ENCODE measurements at regions not wholly inside any gene's neighbourhood (a gene's known extent, or its start where the extent isn't known, plus 50 kb on each side); places are given as distances from the start of the nearest gene placed in this dataset.

DNA sequence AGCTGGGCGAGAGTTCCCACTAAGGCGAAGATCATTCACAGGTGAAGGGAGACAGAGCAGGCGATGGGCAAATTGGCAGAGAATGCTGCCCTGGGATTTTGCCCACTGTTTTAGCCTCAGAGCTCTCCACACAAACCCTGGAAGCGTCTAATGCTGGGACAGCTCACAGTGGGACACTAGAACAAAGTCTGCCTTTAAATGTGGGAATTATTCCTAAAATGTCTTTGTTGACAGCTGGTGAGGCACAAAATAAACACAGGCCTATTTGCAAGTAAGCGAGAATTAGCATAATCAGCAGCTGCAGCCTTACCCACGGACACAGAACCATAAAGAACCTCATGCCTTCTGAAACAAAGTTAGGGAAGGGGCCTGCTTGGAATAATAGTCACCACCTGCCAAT lies 824.5 kb downstream of the AACS start (continued):
- TF ChIP-seq, protein P1, sequence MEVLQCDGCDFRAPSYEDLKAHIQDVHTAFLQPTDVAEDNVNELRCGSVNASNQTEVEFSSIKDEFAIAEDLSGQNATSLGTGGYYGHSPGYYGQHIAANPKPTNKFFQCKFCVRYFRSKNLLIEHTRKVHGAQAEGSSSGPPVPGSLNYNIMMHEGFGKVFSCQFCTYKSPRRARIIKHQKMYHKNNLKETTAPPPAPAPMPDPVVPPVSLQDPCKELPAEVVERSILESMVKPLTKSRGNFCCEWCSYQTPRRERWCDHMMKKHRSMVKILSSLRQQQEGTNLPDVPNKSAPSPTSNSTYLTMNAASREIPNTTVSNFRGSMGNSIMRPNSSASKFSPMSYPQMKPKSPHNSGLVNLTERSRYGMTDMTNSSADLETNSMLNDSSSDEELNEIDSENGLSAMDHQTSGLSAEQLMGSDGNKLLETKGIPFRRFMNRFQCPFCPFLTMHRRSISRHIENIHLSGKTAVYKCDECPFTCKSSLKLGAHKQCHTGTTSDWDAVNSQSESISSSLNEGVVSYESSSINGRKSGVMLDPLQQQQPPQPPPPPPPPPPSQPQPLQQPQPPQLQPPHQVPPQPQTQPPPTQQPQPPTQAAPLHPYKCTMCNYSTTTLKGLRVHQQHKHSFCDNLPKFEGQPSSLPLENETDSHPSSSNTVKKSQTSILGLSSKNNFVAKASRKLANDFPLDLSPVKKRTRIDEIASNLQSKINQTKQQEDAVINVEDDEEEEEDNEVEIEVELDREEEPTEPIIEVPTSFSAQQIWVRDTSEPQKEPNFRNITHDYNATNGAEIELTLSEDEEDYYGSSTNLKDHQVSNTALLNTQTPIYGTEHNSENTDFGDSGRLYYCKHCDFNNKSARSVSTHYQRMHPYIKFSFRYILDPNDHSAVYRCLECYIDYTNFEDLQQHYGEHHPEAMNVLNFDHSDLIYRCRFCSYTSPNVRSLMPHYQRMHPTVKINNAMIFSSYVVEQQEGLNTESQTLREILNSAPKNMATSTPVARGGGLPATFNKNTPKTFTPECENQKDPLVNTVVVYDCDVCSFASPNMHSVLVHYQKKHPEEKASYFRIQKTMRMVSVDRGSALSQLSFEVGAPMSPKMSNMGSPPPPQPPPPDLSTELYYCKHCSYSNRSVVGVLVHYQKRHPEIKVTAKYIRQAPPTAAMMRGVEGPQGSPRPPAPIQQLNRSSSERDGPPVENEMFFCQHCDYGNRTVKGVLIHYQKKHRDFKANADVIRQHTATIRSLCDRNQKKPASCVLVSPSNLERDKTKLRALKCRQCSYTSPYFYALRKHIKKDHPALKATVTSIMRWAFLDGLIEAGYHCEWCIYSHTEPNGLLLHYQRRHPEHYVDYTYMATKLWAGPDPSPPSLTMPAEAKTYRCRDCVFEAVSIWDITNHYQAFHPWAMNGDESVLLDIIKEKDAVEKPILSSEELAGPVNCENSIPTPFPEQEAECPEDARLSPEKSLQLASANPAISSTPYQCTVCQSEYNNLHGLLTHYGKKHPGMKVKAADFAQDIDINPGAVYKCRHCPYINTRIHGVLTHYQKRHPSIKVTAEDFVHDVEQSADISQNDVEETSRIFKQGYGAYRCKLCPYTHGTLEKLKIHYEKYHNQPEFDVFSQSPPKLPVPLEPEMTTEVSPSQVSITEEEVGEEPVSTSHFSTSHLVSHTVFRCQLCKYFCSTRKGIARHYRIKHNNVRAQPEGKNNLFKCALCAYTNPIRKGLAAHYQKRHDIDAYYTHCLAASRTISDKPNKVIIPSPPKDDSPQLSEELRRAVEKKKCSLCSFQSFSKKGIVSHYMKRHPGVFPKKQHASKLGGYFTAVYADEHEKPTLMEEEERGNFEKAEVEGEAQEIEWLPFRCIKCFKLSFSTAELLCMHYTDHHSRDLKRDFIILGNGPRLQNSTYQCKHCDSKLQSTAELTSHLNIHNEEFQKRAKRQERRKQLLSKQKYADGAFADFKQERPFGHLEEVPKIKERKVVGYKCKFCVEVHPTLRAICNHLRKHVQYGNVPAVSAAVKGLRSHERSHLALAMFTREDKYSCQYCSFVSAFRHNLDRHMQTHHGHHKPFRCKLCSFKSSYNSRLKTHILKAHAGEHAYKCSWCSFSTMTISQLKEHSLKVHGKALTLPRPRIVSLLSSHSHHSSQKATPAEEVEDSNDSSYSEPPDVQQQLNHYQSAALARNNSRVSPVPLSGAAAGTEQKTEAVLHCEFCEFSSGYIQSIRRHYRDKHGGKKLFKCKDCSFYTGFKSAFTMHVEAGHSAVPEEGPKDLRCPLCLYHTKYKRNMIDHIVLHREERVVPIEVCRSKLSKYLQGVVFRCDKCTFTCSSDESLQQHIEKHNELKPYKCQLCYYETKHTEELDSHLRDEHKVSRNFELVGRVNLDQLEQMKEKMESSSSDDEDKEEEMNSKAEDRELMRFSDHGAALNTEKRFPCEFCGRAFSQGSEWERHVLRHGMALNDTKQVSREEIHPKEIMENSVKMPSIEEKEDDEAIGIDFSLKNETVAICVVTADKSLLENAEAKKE (CRISPR knock-in tag; IDR thresholded peaks at IDR 0.05) = no peak
- TF ChIP-seq STAT1 (IDR thresholded peaks at IDR 0.05; ENCODE audit: unreplicated experiment) (no peak), EZH2 (IDR thresholded peaks at IDR 0.05; ENCODE audit: low read depth, unreplicated experiment) (no peak), ZNF331 (CRISPR knock-in tag; IDR thresholded peaks at IDR 0.05; ENCODE audit: low read depth) (no peak), CREB1 (CRISPR knock-in tag; IDR thresholded peaks at IDR 0.05; ENCODE audit: low read depth) (no peak)

GRCh38 chr12:125890366-125890905 lies 825.2 kb downstream of the AACS start:
- DNase-seq (ENCODE audit: low spot score) = no peak
- no peak overlapping the region for H3K27ac Mint-ChIP-seq
- Histone ChIP-seq H3K4me1 (ENCODE audit: insufficient read depth) (peaks cover 7% of the 10 kb centered on the region), H2AFZ (no peak overlapping the region), H3K27ac (ENCODE audit: low read depth) (no peak overlapping the region), H3K79me2 (replicated peaks; ENCODE audit: insufficient read depth) (no peaks in the 10 kb centered on the region), H3F3A (replicated peaks; ENCODE audit: low read depth) (no peaks in the 10 kb centered on the region), H3K36me3 (ENCODE audit: insufficient read depth) (no peaks in the 10 kb centered on the region), H4K20me1 (replicated peaks; ENCODE audit: insufficient read depth) (no peaks in the 10 kb centered on the region), H3K4me3 (no peak overlapping the region), H3K9me2 (ENCODE audit: insufficient read depth) (0 out of 2 replicates have a peak, but pooled peaks cover 1% of the 10 kb centered on the region), H3K27me3 (ENCODE audit: insufficient read depth) (no peaks in the 10 kb centered on the region), H3K4me2 (no peak overlapping the region)
- H3K9me3 Mint-ChIP-seq = peaks cover 94% of the 10 kb centered on the region
- H3K36me3 Mint-ChIP-seq (ENCODE audit: low read depth) = peaks cover 25% of the 10 kb centered on the region
- H3K4me1 Mint-ChIP-seq = no peaks in the 10 kb centered on the region
- ATAC-seq = no peak
- H3K4me3 Mint-ChIP-seq = no peak overlapping the region
- no peaks in the 10 kb centered on the region for H3K27me3 Mint-ChIP-seq (ENCODE audit: insufficient read depth, low read depth, poor library complexity)
- TF ChIP-seq STAT1 (IDR thresholded peaks at IDR 0.05; ENCODE audit: unreplicated experiment) = no peak
- TF ChIP-seq CTCF (conservative IDR thresholded peaks at IDR 0.05; ENCODE audit: low read depth in 2 of 2) = no peak
- no peak for TF ChIP-seq CREB1 (CRISPR knock-in tag; IDR thresholded peaks at IDR 0.05; ENCODE audit: low read depth)
- TF ChIP-seq, protein P1 (CRISPR knock-in tag; IDR thresholded peaks at IDR 0.05) = no peak
- TF ChIP-seq ZNF114 (CRISPR knock-in tag; IDR thresholded peaks at IDR 0.05) = no peak
- TF ChIP-seq JUNB (IDR thresholded peaks at IDR 0.05; ENCODE audit: unreplicated experiment) = no peak
